Esophagus squamous epithelium (tissue), 4 donors: ENCODE measurements at regions not wholly inside any gene's neighbourhood (a gene's known extent, or its start where the extent isn't known, plus 50 kb on each side); places are given as distances from the start of the nearest gene placed in this dataset.
"Not testable (repeated sequence)": the region's sequence is repeated elsewhere in the genome, so short reads cannot be mapped to it uniquely, and the experiment has no call there.

Experiments used
- CTCF ChIP-seq, 6 experiments: fragments of 450-650 bp in 4 of 6; fragments of 200-600 bp in 2 of 6; sonication (generic) in 2 of 6; IDR thresholded peaks; one replicate each; pipeline ENCODE4 v1.5.1; 2016 to 2019; ENCODE audit warnings: antibody characterized with exemption in 6 of 6, mild to moderate bottlenecking in 4 of 6, moderate library complexity in 4 of 6
- POLR2A ChIP-seq, 4 donors: fragments of 450-650 bp; IDR thresholded peaks; one replicate each; pipeline ENCODE4 v1.6.1; 2017; ENCODE audit warnings: antibody characterized with exemption in 4 of 4, mild to moderate bottlenecking in 4 of 4, moderate library complexity in 3 of 4

- TF ChIP-seq POLR2A, CTCF (IDR thresholded peaks at IDR 0.05): not testable (repeated sequence)
Measured at GRCh38 chrX:63000196-63000595, 350.9 kb downstream of the SPIN4 start.
